Left kidney (tissue), 1 donor: ENCODE measurements at regions not wholly inside any gene's neighbourhood (a gene's known extent, or its start where the extent isn't known, plus 50 kb on each side); places are given as distances from the start of the nearest gene placed in this dataset.
A peak's percentile ranks its signal among the peaks of the same experiment; 100 is the strongest.
"Not testable (repeated sequence)": the region's sequence is repeated elsewhere in the genome, so short reads cannot be mapped to it uniquely, and the experiment has no call there.

Experiments
- DNase-seq: peaks from one replicate; pipeline ENCODE4 v3.0.0-alpha.2; 2013

DNA sequence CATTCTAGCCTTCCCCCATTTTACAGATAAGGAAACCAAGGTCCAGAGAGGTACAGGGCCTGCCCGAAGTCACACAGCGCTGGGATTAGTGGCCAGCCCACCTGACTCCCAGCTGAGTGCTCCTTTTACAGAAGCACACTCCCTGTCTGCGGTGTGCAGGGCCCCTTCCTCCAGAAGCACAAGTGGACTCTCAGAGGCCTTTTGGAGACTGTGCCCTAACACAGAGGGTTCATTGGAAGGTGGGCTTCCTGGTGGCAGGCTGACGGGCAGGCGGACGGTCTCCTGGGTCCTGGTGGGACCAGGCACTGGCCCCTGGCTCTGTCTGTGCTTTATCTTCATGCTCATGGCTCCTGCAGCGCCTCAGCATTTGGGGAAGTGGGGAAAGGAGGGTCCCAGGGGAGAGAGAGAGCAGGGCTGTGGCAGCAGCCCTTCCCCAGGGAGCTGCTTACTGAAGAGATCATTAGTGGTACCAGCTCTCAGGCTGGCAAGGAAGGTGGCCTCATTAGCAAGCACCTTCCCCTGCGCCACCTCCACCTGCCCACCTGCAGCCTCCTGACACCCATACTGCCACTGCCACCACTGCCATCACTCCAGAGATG is 83.1 kb upstream of the GOLGA6L4 start:
- DNase-seq: not testable (repeated sequence)

DNA sequence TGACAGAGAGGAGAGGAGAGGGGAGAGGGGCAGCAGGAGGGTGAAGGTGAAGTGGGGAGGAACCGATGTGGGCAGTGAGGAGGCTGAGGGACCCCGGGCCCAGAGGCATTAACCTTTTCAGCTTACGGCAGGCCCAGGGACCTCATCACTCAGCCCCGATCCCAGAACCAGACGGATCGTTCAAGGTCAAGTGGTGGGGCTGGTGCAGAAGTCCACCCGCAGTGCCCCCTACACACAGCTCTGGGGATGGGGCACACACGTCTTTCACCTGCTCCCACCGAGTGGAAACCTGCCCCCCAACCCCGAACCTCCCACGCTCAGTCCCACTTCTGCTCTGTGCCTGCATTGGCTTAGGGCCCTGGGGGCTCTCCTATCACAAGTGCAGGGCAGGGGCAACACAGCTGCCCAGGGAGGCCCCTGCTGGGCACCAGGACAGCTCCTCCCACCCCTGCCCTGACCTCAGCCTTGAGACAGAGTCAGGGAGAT is 81.9 kb upstream of the GOLGA6L4 start:
- not testable (repeated sequence) for DNase-seq

DNA sequence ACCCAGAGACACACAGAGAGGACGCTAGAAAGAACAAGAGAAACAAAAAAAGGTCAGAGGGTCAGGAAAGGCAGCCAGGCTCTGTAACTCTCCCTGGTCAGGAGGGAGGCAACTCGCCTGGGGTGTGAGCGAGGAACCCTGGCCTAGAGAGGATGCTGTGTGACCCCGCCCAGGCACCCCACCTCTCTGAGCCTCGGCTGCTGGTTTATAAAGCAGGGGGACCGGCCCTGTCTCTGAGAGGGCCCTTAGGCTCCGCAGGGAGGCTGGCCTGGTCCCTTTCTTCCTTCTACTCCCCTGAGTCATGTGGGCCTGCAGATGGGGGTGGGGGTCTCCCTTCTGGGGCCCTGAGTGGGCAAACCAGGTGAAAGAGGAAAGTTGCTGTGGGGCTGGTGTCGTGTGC is 81.3 kb upstream of the GOLGA6L4 start:
- not testable (repeated sequence) for DNase-seq

DNA sequence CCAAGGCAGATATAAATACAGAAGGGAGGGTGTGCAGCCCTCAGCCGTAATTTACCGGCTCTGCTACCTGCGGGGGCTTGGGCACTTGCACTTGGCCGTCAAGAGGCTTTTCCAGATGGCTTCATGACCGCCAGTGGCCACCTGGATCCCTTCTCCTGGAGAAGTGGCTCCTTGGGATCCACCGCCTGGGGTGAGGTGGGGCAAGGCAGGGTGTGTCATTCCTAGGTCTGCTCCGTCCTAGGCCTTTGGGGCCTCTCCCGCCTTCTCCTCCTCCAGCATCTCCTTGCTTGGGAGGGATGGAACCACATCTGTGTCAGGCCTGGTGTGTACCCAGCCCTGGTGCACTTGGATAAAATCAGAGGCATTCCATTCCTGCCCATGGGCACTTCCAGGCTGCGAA is 80.8 kb upstream of the GOLGA6L4 start:
- not testable (repeated sequence) for DNase-seq

DNA sequence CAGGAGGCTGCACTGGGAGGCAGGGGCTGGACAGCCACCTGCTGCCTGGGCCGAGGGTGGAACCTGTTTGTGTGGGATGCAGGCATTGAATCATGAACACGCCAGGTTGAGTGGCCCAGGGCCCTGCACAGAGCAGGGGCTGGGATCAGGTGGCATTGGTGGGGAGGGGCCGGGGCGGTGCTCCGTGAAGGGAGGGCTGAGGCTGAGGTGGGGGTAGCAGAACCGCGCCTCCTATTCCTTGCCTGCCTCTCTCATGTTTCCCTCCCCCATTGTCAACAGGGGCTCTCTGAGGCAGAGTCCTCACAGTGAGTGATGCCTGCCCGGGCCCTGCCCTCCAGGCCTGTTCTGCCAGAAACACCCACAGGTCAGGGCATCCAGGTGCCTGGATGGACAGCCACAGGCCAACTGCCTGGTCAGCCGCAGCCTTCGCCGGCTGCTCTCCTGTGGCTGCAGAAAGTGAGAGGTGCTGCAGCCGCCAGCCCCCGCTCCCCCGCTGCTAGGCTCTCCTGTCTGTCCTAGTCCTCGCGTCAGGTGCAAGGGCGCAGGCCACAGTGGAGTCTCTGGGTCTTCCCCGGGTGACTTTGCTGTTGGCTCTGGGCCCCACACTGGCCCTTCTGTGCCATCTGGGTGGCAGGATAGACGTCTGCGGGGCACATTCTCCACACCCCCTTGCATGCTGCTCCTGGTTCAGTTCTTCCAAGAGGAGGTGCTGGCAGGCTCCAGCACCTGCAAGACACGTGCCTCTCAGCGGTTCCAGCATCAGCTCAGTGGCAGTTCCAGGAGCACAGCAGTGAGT is 79.6 kb upstream of the GOLGA6L4 start:
- peak; percentile 40 for DNase-seq

DNA sequence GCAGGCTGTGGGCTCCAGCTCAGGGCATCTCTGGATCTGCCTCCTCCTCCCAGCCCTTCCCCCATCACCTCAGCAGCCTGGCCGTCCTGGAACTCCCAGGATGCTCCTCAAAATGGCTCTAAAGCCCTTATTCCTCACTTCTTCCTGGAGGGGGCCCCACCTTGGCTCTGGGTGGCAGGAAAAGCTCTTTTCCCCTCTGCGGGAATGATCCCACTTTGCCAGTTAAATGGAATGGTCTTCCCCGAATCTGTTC is 79.1 kb upstream of the GOLGA6L4 start:
- DNase-seq: not testable (repeated sequence)

DNA sequence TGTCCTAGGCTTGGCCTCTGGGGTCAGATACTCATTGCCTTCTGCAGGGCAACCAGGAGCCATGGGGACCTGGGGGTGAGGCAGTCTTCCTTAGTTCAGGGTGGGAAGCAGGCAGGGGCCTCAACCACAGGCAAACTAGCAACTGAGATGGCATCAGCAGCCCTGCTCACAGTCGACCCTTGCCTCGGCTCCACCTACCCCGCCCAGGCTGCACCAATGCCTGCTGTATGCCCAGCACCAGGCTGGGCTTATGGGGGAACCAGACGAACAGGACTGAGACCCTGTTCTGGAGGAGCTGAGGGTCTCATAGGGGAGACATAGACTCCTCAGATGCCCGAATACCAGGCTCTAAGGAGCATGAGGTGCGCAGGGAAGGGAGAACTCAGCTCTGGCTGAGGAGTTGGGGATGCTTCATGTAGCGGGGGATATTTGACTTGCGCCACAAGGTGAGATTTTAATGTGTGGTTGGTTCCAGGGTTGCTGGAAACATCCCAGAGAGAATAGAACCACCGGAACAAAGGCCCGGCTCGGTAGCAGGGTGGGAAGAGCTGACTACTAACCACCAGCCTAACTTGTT is 78.4 kb upstream of the GOLGA6L4 start:
- not testable (repeated sequence) for DNase-seq

DNA sequence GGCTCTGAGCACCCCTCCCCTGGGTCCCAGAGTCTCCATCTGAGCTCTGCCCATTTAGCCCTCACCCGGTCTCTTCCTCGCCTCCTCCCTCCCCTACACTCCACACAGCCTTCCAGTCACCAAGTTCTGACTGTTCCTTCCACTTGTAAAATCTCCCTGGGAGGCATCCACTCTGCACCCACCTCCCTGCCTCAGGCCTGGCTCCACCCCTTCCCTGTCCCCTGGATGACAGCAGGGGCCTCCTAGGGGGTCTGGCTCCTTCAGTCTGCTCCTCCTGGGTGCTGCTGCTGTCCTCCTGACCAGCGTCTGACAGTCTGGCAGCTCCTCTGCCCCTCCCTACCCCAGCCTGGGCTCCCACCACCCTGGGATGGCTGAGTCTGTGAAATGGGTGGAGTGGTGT is 77.7 kb upstream of the GOLGA6L4 start:
- not testable (repeated sequence) for DNase-seq

DNA sequence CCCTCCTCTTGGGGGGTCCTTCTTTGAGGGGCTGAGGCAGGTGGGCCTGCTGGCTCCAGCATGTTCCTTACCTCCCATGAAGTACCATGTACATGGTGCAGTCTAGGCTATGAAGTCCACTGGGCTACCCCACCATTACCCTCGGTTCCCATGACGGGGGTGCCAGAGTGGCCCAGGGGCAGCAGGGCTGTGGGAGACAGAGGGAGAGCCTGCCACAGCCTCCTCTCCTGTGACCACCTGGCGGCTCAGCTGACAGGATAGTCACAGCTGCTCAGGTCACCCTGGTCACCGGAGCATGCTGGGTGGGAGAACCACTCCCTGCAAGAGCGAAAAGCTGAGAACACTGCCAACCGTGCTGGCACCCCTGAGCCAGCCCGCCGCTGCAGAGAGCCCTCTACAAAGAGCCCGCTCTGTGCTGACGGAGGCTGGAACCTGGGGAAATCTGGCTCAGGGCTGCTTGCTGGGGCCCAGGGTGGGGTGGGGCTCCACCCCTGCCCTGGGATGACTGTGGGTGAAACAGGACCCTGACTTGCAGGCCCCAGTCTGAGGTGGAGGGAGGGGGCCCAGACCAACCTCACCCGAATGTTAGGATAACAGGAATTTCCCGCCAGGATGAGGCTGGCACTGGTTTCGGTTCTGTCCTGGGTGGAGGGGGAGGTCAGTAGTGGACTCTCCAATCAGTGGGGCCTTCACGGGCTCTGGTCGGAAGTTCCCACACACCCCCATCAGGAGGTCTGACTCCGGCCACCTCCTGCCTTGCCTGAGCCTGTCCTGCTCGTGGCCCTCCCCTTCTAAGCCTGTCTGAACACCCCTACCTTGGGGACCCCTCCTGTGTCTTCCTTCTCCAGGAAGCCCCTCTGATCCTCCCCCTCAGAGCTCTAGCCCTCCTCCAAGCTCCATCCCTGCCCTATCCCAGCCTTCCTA is 76.0 kb upstream of the GOLGA6L4 start:
- not testable (repeated sequence) for DNase-seq

DNA sequence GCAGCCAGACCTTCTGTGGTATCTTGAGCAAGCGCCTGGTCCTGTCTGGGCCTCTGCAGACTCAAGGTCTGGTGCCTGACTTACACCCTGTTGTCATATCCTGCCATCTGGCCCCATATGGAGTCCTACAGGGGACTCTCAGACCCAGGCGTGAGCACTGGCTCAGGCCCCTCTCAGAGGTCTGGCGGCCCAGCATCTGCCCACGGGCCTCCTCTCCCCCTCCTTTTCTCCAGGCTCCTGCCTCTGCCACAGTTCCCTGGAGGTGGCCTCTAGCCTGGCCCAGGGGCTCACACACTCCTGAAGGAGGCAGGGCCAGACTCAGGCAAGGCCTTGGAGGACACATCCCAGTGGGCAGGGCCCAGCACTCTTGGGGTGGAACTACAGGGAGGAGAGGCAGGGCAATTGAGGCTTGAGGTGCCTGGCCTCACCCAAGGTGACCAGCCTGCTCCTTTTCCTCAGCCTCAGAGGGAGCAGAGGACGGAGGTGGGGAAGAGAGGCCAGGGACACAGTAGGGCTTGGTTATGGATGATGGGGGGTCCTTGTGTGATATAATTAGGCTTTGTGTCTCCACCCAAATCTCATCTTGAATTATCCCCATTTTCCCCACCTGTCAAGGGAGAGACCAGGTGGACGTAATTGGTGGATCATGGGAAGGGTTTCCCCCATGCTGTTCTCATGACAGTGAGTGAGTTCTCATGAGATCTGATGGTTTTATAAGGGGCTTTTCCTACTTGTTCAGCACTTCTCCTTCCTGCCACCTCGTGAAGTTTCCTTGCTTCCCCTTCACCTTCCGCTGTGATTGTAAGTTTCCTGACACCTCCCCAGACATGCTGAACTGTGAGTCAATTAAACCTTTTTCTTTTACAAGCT is 70.9 kb upstream of the GOLGA6L4 start:
- not testable (repeated sequence) for DNase-seq

DNA sequence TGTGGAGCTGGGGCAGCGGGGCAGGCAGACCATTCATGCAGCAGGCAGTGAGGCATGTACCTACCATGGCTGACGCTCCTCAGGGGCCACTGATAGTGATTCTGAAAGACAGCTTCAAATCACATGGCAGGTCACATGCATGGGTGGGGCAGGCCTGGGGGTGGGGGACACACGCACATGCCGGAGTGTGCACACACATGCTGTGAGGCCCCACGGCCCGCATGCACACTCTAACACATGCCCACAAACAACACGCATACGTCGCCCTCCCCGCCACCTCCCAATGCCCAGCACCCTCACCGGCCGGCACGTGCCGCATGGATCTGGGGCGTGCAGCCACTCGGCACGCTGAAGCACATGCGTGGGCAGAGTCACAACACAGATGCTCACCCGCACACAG is 65.5 kb upstream of the GOLGA6L4 start:
- not testable (repeated sequence) for DNase-seq

DNA sequence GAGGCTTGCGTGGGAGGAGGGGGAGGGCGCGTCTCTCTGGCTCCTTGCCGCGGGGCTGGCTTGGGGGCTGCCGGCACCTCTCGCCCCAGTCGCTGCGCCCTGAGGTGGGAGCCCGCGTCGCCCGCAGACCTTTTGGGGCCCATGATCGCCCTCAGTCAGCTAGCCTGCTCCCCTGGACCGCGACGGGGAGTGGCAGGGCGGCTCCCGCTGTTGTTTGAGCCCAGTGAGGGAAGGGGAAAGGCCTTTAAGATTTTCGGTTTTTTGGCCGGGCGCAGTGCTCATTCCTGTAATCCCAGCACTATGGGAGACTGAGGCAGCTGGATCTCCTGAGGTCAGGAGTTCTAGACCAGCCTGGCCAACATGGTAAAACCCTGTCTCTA is 62.4 kb upstream of the GOLGA6L4 start:
- not testable (repeated sequence) for DNase-seq
